Coronary artery (tissue), 2 donors: ENCODE measurements at regions not wholly inside any gene's neighbourhood (a gene's known extent, or its start where the extent isn't known, plus 50 kb on each side); places are given as distances from the start of the nearest gene placed in this dataset.

Experiments
- DNase-seq: peaks from one replicate; pipeline ENCODE4 v3.0.0-alpha.2; 2017; ENCODE audit warnings: low spot score
- H3K27ac ChIP-seq, 2 donors: fragments of 200-600 bp; sonication (generic); one replicate each; pipeline ENCODE4 v1.5.1; 2016 to 2019
- H3K4me3 ChIP-seq: fragments of 200-600 bp; sonication (generic); 2 replicates; pipeline ENCODE4 v1.5.1; 2016; ENCODE audit warnings: mild to moderate bottlenecking, moderate library complexity
- TF ChIP-seq, protein P1 (sequence below): fragments of 200-600 bp; sonication (generic); IDR thresholded peaks from one replicate; pipeline ENCODE4 v1.5.1; 2019; ENCODE audit warnings: antibody characterized with exemption

DNA sequence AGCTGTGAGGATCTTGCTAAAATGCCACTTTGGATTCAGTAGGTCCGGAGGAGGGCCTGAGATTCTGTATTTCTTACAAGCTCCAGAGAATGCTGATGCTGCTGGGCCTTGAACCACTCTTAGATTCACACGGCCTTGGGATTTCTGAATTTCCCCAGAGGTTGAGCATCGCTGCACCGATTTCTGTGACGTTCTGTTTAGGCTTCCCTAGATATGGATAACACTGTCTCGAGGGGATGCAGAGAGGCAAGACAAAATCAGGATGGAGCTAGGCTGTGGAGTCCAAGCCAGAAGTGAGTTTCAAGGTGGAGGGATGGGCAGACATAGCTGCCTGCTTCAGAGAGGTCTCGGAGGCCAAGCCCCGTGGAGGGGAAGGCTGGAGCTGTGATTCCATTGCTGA is 415.9 kb upstream of the PROX1 start:
- DNase-seq = no peak
- Histone ChIP-seq H3K27ac (no peak overlapping the region), H3K4me3 (no peak overlapping the region)
- TF ChIP-seq, protein P1, sequence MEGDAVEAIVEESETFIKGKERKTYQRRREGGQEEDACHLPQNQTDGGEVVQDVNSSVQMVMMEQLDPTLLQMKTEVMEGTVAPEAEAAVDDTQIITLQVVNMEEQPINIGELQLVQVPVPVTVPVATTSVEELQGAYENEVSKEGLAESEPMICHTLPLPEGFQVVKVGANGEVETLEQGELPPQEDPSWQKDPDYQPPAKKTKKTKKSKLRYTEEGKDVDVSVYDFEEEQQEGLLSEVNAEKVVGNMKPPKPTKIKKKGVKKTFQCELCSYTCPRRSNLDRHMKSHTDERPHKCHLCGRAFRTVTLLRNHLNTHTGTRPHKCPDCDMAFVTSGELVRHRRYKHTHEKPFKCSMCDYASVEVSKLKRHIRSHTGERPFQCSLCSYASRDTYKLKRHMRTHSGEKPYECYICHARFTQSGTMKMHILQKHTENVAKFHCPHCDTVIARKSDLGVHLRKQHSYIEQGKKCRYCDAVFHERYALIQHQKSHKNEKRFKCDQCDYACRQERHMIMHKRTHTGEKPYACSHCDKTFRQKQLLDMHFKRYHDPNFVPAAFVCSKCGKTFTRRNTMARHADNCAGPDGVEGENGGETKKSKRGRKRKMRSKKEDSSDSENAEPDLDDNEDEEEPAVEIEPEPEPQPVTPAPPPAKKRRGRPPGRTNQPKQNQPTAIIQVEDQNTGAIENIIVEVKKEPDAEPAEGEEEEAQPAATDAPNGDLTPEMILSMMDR = no peak

DNA sequence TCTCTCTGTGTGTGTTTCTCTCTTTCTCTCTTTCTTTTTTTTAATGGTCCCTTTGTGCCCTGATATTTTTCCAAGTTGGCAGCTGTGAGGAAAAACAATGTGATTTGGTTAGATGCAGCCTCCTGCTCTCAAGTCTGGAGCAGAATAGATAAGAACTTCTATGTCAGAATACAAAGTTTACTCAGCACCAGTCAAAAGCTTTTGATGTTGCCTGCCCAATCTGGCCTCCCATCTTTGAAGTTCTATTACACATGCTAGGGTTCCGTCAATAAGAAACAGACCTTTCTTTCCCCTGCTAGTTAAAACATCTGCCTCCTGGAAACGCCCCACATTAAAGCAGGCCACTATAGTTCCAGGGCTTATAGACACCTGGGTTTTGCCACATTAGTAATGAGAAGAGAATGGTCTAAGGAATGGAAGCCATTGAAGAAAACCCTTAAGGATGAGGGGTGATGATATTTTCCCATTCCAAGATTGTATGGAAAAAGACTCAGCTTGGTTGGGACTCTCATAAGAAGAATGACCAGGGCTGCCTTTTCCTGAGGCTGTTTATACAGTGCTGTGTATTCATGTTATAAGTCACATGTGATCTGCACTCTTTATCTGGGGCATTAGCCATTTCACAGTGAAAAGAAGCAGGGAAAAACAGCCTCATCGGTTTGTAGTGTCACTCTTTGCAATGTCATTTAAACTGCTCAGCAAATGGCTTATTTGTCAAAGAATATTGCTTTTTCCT is 414.7 kb upstream of the PROX1 start:
- H3K27ac ChIP-seq = no peak overlapping the region
- DNase-seq = no peak
- TF ChIP-seq, protein P1 = no peak
- H3K4me3 ChIP-seq = no peak overlapping the region

DNA sequence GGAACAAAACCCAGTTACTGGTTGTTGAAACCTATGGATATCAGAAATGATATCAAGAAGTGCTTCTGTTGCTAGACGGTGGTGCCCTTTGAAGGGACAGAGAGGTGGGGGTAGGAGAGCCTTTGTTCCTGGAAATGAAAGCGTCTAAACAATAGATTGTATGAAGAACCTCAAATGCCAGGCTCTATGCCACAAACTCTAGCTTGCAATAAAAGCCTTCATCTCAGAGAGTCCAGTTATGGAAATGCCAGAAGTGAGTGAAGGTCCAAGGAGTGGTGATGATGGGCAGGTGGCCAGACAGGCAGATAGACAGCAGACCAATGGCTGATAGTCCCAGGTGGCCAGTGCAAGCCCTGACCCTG is 414.1 kb upstream of the PROX1 start:
- TF ChIP-seq, protein P1 = no peak
- no peak overlapping the region for H3K4me3 ChIP-seq
- no peak overlapping the region for H3K27ac ChIP-seq
- DNase-seq = no peak

DNA sequence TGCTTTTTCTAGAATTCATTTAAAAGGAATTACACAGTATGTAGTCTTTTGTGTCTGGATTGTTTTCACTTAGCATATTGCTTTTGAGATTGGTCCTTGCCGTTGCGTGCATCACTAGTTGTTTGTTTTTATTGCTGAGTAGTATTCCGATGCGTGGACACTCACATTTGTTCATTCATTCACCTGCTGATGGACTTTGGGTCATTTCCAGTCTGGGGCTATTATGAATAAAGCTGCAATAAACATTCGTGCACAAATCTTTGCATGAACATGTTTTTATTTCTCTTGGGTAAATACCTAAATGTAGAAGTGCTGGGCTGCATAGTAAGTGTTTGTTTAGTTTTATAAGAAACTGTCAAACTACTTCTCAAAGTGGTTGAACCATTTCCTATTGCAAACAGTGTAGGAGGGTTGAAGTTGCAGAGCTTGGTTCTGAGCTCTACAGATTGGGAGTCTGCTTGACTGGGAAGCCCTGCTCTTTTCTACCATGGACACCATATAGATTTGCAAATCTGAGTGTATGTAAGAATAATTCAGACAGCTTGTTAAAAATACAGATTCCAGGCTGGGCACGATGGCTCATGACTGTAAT is 404.7 kb upstream of the PROX1 start:
- TF ChIP-seq, protein P1 = no peak
- DNase-seq = no peak

DNA sequence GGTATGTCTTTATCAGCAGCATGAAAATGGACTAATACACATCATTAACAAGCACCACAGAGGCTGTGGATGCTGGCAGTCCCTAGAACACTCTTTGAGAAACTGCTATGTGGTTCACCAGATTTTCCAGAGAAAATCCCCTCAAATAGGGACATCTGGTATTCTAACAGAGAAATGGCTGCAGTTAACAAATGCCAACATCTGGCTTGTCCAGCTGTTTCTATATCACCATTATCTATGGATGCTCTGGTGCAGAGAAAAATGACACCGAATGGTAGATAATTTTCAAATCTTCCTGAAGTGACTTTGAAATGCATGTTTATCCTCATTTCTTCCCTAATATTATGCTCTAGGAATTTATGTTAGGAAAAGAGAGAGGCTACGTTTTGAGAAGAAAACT is 403.5 kb upstream of the PROX1 start:
- no peak overlapping the region for H3K27ac ChIP-seq
- DNase-seq = no peak
- TF ChIP-seq, protein P1 = no peak
- H3K4me3 ChIP-seq = no peak overlapping the region

More for the DNA sequence above, 404.7 kb upstream of the PROX1 start:
- H3K4me3 ChIP-seq = no peak overlapping the region
- H3K27ac ChIP-seq = no peak overlapping the region

DNA sequence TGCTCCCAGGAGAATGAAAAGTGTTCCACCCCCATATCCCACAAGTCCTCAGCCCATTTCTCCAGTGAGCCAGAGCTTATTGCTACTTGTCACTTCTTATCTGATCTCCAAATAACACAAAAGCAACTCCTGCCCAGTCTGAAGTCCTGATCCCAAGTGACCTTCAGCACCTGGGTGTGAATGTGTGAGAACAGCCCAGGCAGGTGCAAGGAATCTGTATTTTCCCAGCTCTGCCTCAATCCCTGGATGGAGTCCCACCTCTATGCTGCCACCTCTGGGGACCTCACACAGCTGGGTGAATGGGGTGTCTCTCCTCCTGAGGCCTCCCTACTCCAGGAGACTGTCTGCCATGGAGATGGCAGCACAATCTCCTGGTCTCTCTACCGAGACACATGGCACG is 402.4 kb upstream of the PROX1 start:
- no peak overlapping the region for H3K4me3 ChIP-seq
- no peak for DNase-seq
- TF ChIP-seq, protein P1 = no peak
- H3K27ac ChIP-seq = no peak overlapping the region

DNA sequence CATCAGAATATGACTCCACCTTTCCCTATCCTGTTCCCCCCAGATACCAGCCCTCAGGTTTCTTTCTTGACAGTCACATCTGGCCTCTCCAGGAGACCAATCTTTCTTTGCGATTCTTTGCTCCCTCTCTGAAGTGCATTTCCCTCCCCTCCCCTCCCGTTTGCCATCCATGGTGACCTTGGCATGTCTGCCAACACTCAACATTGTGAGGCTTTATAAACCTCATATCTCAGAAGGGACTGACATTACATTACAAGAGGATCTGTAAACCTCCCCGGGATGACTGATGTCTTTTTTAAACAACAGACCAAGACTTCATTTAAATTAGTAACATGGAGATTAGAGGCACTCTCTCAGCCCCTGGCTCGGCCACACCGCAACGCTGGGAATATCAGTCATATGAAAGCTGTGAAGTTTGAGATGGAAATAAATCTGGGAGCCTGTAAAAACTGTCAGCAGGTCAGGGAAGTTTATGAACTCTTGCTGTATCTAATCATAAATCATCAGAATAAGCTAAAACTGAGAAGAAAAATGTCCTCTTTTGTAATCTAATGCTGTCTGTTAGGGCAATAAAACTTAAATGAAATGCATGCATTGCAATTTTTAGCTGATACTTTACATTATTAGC is 401.7 kb upstream of the PROX1 start:
- no peak overlapping the region for H3K4me3 ChIP-seq
- H3K27ac ChIP-seq = no peak overlapping the region
- no peak for DNase-seq
- TF ChIP-seq, protein P1 = no peak
